ENCODE measurements at regions not wholly inside any gene's neighbourhood (a gene's known extent, or its start where the extent isn't known, plus 50 kb on each side); places are given as distances from the start of the nearest gene placed in this dataset.

DNA sequence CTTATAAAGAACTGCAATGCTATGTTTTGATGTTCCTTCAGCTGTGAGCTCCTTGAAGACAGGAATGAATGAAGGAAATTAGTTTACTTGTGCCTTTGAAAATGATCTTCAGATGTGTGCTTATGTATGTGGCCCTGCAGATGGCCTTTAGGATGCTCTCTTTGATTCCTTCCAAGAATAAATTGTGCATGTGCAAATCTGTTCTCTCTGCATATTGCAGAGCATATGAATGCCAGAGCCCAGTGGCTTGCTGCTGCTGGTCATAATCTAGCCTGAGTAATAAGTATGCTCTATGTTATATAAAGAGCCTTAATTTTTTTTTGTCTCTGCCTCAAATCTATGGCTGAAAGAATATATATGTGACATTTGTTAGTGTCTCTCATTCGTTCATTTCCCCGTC lies 341.9 kb upstream of the NOVA1 start:
- TF ChIP-seq, protein P1, sequence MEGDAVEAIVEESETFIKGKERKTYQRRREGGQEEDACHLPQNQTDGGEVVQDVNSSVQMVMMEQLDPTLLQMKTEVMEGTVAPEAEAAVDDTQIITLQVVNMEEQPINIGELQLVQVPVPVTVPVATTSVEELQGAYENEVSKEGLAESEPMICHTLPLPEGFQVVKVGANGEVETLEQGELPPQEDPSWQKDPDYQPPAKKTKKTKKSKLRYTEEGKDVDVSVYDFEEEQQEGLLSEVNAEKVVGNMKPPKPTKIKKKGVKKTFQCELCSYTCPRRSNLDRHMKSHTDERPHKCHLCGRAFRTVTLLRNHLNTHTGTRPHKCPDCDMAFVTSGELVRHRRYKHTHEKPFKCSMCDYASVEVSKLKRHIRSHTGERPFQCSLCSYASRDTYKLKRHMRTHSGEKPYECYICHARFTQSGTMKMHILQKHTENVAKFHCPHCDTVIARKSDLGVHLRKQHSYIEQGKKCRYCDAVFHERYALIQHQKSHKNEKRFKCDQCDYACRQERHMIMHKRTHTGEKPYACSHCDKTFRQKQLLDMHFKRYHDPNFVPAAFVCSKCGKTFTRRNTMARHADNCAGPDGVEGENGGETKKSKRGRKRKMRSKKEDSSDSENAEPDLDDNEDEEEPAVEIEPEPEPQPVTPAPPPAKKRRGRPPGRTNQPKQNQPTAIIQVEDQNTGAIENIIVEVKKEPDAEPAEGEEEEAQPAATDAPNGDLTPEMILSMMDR (IDR thresholded peaks at IDR 0.05) = no peak
- no peak for TF ChIP-seq POLR2A (IDR thresholded peaks at IDR 0.05)

All from heart left ventricle (tissue), 13 donors.